HG03565 (cell line): ENCODE measurements at regions not wholly inside any gene's neighbourhood (a gene's known extent, or its start where the extent isn't known, plus 50 kb on each side); places are given as distances from the start of the nearest gene placed in this dataset.
"Not testable (repeated sequence)": the region's sequence is repeated elsewhere in the genome, so short reads cannot be mapped to it uniquely, and the experiment has no call there.

Source experiments
- ATAC-seq: cut with Tn5 transposase; IDR thresholded peaks from one replicate; pipeline ENCODE4 v1.9.1; 2021; ENCODE audit warnings: mild to moderate bottlenecking, moderate library complexity; ENCODE audit not compliant: unreplicated experiment

- ATAC-seq, result not testable (repeated sequence)
Observed at GRCh38 chr4:54993473-54994026, 131.8 kb downstream of the KDR start.

- no peak for ATAC-seq
Observed at GRCh38 chr4:54992266-54992665, 133.1 kb downstream of the KDR start.

- no peak for ATAC-seq
Observed at GRCh38 chr4:54988655-54989054, 136.7 kb downstream of the KDR start.

- no peak for ATAC-seq
Observed at GRCh38 chr4:54986095-54986846, 139.1 kb downstream of the KDR start.

GRCh38 chr4:54976682-54977081 is 148.7 kb downstream of the KDR start:
- no peak for ATAC-seq

GRCh38 chr4:54976031-54976430 is 149.4 kb downstream of the KDR start:
- ATAC-seq, result no peak

GRCh38 chr4:54973784-54974183 is 151.6 kb downstream of the KDR start:
- ATAC-seq, result no peak

GRCh38 chr4:54971474-54971950 is 153.9 kb downstream of the KDR start:
- peak; percentile 57 for ATAC-seq

GRCh38 chr4:54967289-54967688 is 158.1 kb downstream of the KDR start:
- no peak for ATAC-seq

- peak; percentile 65 for ATAC-seq
Observed at GRCh38 chr4:54961357-54961975, 163.9 kb downstream of the KDR start.

GRCh38 chr4:54959651-54960116 is 165.7 kb downstream of the KDR start:
- no peak for ATAC-seq

- ATAC-seq, result no peak
Observed at GRCh38 chr4:54959131-54959530, 166.3 kb downstream of the KDR start.

GRCh38 chr4:54958236-54958635 is 167.2 kb downstream of the KDR start:
- ATAC-seq, result no peak

- ATAC-seq, result no peak
Observed at GRCh38 chr4:54954656-54955388, 170.6 kb downstream of the KDR start.

- no peak for ATAC-seq
Observed at GRCh38 chr4:54946741-54947140, 178.7 kb downstream of the KDR start.

- peak; percentile 56 for ATAC-seq
Observed at GRCh38 chr4:54945838-54946237, 179.6 kb downstream of the KDR start.

- peak; percentile 35 for ATAC-seq
Observed at GRCh38 chr4:54942721-54943120, 182.7 kb downstream of the KDR start.

- ATAC-seq, result peak; percentile 54
Observed at GRCh38 chr4:54941994-54942552, 183.3 kb downstream of the KDR start.

GRCh38 chr4:54940996-54941865 is 184.2 kb downstream of the KDR start:
- no peak for ATAC-seq

- no peak for ATAC-seq
Observed at GRCh38 chr4:54937501-54937900, 187.9 kb downstream of the KDR start.
